Breast epithelium (tissue), 3 donors: ENCODE measurements at regions not wholly inside any gene's neighbourhood (a gene's known extent, or its start where the extent isn't known, plus 50 kb on each side); places are given as distances from the start of the nearest gene placed in this dataset.

Source experiments
- POLR2A ChIP-seq: fragments of 450-650 bp; IDR thresholded peaks from one replicate; pipeline ENCODE4 v1.6.1; 2016; ENCODE audit warnings: antibody characterized with exemption, mild to moderate bottlenecking, moderate library complexity
- POLR2AphosphoS5 ChIP-seq, 3 donors: sonication (generic); formaldehyde crosslinking; IDR thresholded peaks; one replicate each; pipeline ENCODE4 v1.6.1; 2017; ENCODE audit warnings: antibody characterized with exemption in 3 of 3

DNA sequence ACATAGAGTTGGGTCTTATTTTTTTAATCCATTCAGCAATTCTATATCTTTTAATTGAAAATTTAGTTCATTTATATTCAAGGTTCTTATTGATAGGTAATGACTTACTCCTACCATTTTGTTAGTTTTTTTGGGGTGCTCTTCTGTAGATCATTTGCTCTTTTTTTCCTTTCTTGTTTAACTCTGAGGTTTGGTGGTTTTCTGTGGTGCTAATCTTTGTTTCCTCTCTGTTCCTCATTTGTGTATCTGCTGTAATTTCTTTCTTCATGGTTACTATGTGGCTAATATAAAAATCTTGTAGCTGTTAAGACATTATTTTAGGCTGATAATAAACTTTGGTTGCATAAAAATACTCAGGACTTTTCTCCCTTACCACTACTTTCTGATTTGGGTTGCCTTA lies 181.6 kb upstream of the DMRTA1 start:
- TF ChIP-seq POLR2A, result no peak
- no peak for TF ChIP-seq POLR2AphosphoS5 (IDR thresholded peaks at IDR 0.05)
